ENCODE measurements at regions not wholly inside any gene's neighbourhood (a gene's known extent, or its start where the extent isn't known, plus 50 kb on each side); places are given as distances from the start of the nearest gene placed in this dataset.
"Not testable (repeated sequence)": the region's sequence is repeated elsewhere in the genome, so short reads cannot be mapped to it uniquely, and the experiment has no call there.

DNA sequence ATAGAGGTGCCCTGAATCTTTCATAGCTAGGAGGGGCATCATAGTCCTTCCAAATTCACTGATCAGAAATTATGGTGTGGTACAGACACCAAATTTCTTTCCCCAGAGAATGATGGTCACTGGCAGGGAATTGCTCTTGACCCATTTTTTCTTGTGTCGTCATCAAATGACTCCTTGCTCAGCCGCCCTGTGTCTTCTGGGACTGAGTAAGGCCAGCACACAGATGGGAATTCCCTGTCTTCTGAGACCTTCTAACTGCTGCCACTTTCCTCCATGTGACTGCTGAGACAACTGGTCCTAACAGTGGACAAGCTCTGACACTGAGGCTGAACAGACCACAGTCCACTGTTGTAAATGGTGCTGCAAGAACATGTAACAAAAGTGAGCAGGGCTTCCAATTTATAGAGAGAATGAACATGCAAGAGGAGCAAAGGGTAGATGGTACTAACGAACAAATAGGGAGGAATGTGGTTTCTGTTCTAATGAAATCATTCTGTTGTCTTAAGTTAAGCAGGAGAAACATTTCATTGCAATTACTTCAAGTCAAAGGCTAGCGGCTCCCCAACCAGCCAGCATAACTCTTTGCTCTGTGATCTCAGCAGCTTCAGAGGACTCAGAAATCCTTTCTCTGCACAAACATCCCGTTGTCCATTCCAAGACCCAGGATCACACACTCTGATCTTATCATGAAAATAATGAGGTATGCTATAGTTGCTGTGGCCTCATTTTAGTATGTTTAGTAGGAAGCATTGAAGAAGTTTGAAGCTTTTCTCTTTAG is 235.9 kb upstream of the PRSS1 start:
- H3K4me3 ChIP-seq (ENCODE audit: low read depth in 1 of 2, low read length in 1 of 2) = no peak overlapping the region
- peaks cover 0 to 6% of the 10 kb centered on the region in 2 experiments for H3K4me1 ChIP-seq (ENCODE audit: control insufficient read depth in 1 of 2, insufficient read depth in 1 of 2, low read depth in 1 of 2, low read length in 1 of 2)
- TF ChIP-seq CTCF (IDR thresholded peaks at IDR 0.05) = no peak
- H3K27me3 ChIP-seq = no peaks in the 10 kb centered on the region
- no peaks in the 10 kb centered on the region for H3K36me3 ChIP-seq
- H3K27ac ChIP-seq = no peak overlapping the region
- no peaks in the 10 kb centered on the region for H3K9me3 ChIP-seq

DNA sequence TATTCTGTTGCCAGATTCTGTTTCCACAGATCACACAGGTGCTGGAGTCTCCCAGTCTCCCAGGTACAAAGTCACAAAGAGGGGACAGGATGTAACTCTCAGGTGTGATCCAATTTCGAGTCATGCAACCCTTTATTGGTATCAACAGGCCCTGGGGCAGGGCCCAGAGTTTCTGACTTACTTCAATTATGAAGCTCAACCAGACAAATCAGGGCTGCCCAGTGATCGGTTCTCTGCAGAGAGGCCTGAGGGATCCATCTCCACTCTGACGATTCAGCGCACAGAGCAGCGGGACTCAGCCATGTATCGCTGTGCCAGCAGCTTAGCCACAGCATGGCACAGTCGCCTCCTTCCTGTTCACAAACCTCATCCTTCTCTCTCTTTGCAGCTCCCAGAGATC is 237.5 kb upstream of the PRSS1 start:
- H3K27ac ChIP-seq = no peak overlapping the region
- no peaks in the 10 kb centered on the region for H3K36me3 ChIP-seq
- H3K9me3 ChIP-seq = no peaks in the 10 kb centered on the region
- no peaks in the 10 kb centered on the region for H3K27me3 ChIP-seq
- no peak overlapping the region for H3K4me3 ChIP-seq (ENCODE audit: low read depth in 1 of 2, low read length in 1 of 2)
- TF ChIP-seq CTCF (IDR thresholded peaks at IDR 0.05) = no peak
- H3K4me1 ChIP-seq (ENCODE audit: control insufficient read depth in 1 of 2, insufficient read depth in 1 of 2, low read depth in 1 of 2, low read length in 1 of 2) = peaks cover 0 to 6% of the 10 kb centered on the region in 2 experiments

DNA sequence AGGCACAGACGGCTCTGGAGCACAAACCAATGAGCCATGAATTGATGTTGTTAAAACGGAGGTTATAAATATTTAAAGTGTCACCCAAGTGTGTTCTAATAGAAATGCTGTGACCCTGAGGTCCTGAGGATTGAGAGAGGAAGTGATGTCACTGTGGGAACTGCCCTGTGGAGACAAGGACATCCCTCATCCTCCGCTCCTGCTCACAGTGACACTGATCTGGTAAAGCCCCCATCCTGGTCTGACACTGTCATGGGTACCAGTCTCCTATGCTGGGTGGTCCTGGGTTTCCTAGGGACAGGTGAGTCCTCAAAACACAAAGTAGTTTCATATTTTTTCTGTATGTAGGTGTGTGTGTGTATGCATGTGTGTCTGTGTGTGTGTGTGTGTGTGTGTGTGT is 237.9 kb upstream of the PRSS1 start:
- no peak for TF ChIP-seq CTCF (IDR thresholded peaks at IDR 0.05)
- peaks cover 0 to 6% of the 10 kb centered on the region in 2 experiments for H3K4me1 ChIP-seq (ENCODE audit: control insufficient read depth in 1 of 2, insufficient read depth in 1 of 2, low read depth in 1 of 2, low read length in 1 of 2)
- no peak overlapping the region for H3K27ac ChIP-seq

DNA sequence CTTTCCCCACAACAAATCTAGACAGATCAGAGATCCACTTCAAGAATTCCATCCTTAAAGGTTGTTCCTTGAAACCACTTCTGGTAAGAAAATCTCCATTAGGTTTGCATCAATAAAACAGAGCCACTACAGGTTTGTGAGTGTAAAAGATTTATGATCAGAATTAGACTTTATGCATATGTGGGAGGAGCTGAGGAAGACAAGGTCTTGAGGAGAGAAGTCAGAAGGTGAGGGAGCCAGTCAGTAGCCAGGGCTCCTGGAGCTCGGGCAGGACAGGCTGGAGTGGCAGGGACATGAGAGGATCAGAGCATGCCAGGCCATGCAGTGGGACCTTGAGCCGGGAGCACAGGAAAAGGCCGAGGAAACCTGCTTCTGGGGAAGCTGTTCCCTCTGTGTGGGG is 240.0 kb upstream of the PRSS1 start:
- H3K9me3 ChIP-seq; H3K27me3 ChIP-seq; H3K4me3 ChIP-seq (ENCODE audit: low read depth in 1 of 2, low read length in 1 of 2); H3K27ac ChIP-seq; H3K4me1 ChIP-seq (ENCODE audit: control insufficient read depth in 1 of 2, insufficient read depth in 1 of 2, low read depth in 1 of 2, low read length in 1 of 2); H3K36me3 ChIP-seq: not testable (repeated sequence)

More for the DNA sequence above, 237.9 kb upstream of the PRSS1 start:
- H3K36me3 ChIP-seq = no peaks in the 10 kb centered on the region
- H3K4me3 ChIP-seq (ENCODE audit: low read depth in 1 of 2, low read length in 1 of 2) = no peak overlapping the region
- no peaks in the 10 kb centered on the region for H3K27me3 ChIP-seq
- H3K9me3 ChIP-seq = no peaks in the 10 kb centered on the region

- no peaks in the 10 kb centered on the region for H3K4me1 ChIP-seq (ENCODE audit: control insufficient read depth in 1 of 2, insufficient read depth in 1 of 2, low read depth in 1 of 2, low read length in 1 of 2)
- no peaks in the 10 kb centered on the region for H3K27me3 ChIP-seq
- H3K27ac ChIP-seq = no peak overlapping the region
- H3K4me3 ChIP-seq (ENCODE audit: low read depth in 1 of 2, low read length in 1 of 2) = no peak overlapping the region
- TF ChIP-seq CTCF (IDR thresholded peaks at IDR 0.05) = no peak
- no peaks in the 10 kb centered on the region for H3K9me3 ChIP-seq
- no peaks in the 10 kb centered on the region for H3K36me3 ChIP-seq
Measured at GRCh38 chr7:142508251-142508650, 241.0 kb upstream of the PRSS1 start.

GRCh38 chr7:142507799-142508198 is 241.5 kb upstream of the PRSS1 start:
- Histone ChIP-seq H3K36me3 (no peaks in the 10 kb centered on the region), H3K27me3 (no peaks in the 10 kb centered on the region), H3K27ac (no peak overlapping the region), H3K4me1 (ENCODE audit: control insufficient read depth in 1 of 2, insufficient read depth in 1 of 2, low read depth in 1 of 2, low read length in 1 of 2) (no peaks in the 10 kb centered on the region), H3K4me3 (ENCODE audit: low read depth in 1 of 2, low read length in 1 of 2) (no peak overlapping the region), H3K9me3 (no peaks in the 10 kb centered on the region)
- TF ChIP-seq CTCF (IDR thresholded peaks at IDR 0.05) = no peak

GRCh38 chr7:142507066-142507465 is 242.2 kb upstream of the PRSS1 start:
- H3K36me3 ChIP-seq; H3K27me3 ChIP-seq; H3K9me3 ChIP-seq; H3K27ac ChIP-seq; H3K4me1 ChIP-seq (ENCODE audit: control insufficient read depth in 1 of 2, insufficient read depth in 1 of 2, low read depth in 1 of 2, low read length in 1 of 2); H3K4me3 ChIP-seq (ENCODE audit: low read depth in 1 of 2, low read length in 1 of 2): not testable (repeated sequence)

Data from neutrophil (primary cell).